ENCODE measurements at regions not wholly inside any gene's neighbourhood (a gene's known extent, or its start where the extent isn't known, plus 50 kb on each side); places are given as distances from the start of the nearest gene placed in this dataset.

DNA sequence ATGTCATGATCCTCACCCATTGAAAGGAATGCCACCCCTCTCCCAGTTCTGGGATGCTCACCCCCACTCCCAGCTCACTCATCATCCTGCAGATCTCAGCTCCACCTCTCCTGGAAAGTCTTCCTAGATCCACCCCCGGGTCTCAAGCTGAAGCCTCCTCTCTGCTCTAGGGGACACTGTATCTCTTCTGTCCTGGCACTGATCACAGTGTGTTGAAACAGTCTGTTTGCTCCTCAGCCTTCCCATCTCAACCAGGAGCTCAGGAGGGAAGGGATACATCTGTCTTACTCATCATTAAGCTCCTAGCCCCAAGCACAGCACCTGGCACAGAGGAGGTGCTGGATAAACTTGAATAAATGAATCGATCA is 80.1 kb downstream of the MRPL14 start:
- H3K4me1 ChIP-seq (ENCODE audit: control insufficient read depth in 1 of 2, insufficient read depth in 2 of 2, low read depth in 1 of 2, low read length in 1 of 2) = peaks cover 57 to 85% of the 10 kb centered on the region in 2 experiments
- CTCF ChIA-PET = interaction anchor here (1.0 to 1.6 kb wide), 4 partner anchors 16 to 278 kb away, joined by 3 to 5 read pairs (median 4); no protein-coding TSS in a partner anchor
- TF ChIP-seq SIN3A (IDR thresholded peaks at IDR 0.05; ENCODE audit: borderline replicate concordance, low read depth, low read length) (no peak), EP300 (IDR thresholded peaks at IDR 0.05; ENCODE audit: borderline replicate concordance in 1 of 2, low read depth in 1 of 2, low read length in 1 of 2) (no peak), RCOR1 (IDR thresholded peaks at IDR 0.05; ENCODE audit: low read length) (no peak), RFX5 (IDR thresholded peaks at IDR 0.05; ENCODE audit: low read length) (no peak), TAF1 (IDR thresholded peaks at IDR 0.05; ENCODE audit: borderline replicate concordance, low read depth, low read length) (no peak), POLR2AphosphoS5 (IDR thresholded peaks at IDR 0.05; ENCODE audit: low read depth, low read length) (no peak), GABPA (IDR thresholded peaks at IDR 0.05; ENCODE audit: low read depth) (no peak), FOXJ3 (CRISPR knock-in tag; IDR thresholded peaks at IDR 0.05) (no peak)
- TF ChIP-seq, protein P1, sequence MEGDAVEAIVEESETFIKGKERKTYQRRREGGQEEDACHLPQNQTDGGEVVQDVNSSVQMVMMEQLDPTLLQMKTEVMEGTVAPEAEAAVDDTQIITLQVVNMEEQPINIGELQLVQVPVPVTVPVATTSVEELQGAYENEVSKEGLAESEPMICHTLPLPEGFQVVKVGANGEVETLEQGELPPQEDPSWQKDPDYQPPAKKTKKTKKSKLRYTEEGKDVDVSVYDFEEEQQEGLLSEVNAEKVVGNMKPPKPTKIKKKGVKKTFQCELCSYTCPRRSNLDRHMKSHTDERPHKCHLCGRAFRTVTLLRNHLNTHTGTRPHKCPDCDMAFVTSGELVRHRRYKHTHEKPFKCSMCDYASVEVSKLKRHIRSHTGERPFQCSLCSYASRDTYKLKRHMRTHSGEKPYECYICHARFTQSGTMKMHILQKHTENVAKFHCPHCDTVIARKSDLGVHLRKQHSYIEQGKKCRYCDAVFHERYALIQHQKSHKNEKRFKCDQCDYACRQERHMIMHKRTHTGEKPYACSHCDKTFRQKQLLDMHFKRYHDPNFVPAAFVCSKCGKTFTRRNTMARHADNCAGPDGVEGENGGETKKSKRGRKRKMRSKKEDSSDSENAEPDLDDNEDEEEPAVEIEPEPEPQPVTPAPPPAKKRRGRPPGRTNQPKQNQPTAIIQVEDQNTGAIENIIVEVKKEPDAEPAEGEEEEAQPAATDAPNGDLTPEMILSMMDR (IDR thresholded peaks at IDR 0.05) = no peak
- TF ChIP-seq, protein P2, sequence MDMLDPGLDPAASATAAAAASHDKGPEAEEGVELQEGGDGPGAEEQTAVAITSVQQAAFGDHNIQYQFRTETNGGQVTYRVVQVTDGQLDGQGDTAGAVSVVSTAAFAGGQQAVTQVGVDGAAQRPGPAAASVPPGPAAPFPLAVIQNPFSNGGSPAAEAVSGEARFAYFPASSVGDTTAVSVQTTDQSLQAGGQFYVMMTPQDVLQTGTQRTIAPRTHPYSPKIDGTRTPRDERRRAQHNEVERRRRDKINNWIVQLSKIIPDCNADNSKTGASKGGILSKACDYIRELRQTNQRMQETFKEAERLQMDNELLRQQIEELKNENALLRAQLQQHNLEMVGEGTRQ (IDR thresholded peaks at IDR 0.05; ENCODE audit: borderline replicate concordance, low read depth, low read length) = no peak
- TF ChIP-seq, protein P3, sequence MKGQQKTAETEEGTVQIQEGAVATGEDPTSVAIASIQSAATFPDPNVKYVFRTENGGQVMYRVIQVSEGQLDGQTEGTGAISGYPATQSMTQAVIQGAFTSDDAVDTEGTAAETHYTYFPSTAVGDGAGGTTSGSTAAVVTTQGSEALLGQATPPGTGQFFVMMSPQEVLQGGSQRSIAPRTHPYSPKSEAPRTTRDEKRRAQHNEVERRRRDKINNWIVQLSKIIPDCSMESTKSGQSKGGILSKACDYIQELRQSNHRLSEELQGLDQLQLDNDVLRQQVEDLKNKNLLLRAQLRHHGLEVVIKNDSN (IDR thresholded peaks at IDR 0.05; ENCODE audit: borderline replicate concordance, low read depth) = no peak

DNA sequence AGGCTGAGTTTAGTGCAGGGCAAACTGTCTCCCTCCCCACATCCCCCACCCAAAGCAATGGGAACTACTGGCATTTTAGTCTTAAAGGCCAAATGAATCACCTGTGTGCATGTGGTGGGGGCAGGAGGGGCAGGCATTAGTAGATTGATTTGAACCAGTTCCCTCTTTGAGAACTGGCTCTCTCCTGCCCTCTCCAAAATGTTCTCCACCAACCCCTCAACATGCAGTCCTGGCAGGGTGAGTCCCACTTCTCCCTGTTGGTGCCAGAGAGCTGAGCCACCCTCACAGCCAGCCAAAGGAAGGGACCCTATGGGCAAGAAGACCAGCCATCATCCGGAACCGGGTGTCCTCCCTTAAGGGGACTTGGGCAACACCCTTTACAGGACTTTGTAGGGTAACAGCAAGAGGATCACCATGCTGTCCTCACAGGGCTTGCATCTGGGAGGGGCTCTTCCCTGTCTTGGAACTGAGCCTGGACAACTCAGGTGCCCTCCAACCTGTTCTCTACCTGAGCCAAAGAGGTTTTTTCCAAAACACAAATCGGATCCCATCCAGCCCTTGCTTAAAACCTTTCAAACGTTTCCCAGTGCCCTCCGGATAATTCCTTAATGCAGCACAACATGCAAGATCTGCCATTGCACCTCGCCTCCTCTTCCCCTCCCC is 80.6 kb downstream of the MRPL14 start:
- no peaks in the 10 kb centered on the region for H3K27me3 ChIP-seq (ENCODE audit: insufficient read depth)
- H3K9ac ChIP-seq = no peak overlapping the region
- peaks cover 57 to 83% of the 10 kb centered on the region in 2 experiments for H3K4me1 ChIP-seq (ENCODE audit: control insufficient read depth in 1 of 2, insufficient read depth in 2 of 2, low read depth in 1 of 2, low read length in 1 of 2)
- ChIA-PET CTCF (interaction anchor here (1.0 to 1.6 kb wide), 4 partner anchors 15 to 278 kb away, joined by 3 to 5 read pairs (median 4); no protein-coding TSS in a partner anchor), POLR2A (interaction anchor here (0.5 to 1.4 kb wide), 2 partner anchors 29 to 127 kb away, joined by 3 to 4 read pairs; no protein-coding TSS in a partner anchor)
- no peak for DNase-seq
- no peaks in the 10 kb centered on the region for H3K9me3 ChIP-seq
- no peaks in the 10 kb centered on the region for H3K79me2 ChIP-seq (ENCODE audit: insufficient read depth)
- no peak overlapping the region for H3K4me2 ChIP-seq
- no peak overlapping the region for H3K4me3 ChIP-seq (ENCODE audit: low read depth in 2 of 2, low read length in 1 of 2)
- peaks cover 19% of the 10 kb centered on the region for H3F3A ChIP-seq (replicated peaks; ENCODE audit: insufficient read depth)
- 92% methylated on average over 6 of the region's 6 CpGs for WGBS (ENCODE audit: low lambda C conversion rate)
- no peaks in the 10 kb centered on the region for H3K9me2 ChIP-seq
- peak overlapping the region in 1 of 2 experiments; percentile 29; a peak in 1 of 4 replicates for H3K27ac ChIP-seq (ENCODE audit: low read depth in 2 of 2, low read length in 1 of 2)
- H2AFZ ChIP-seq (ENCODE audit: low read depth) = no peak overlapping the region
- no peaks in the 10 kb centered on the region for H4K20me1 ChIP-seq (ENCODE audit: insufficient read depth)
- H3K36me3 ChIP-seq (replicated peaks in 1 of 2; ENCODE audit: control insufficient read depth in 1 of 2, insufficient read depth in 2 of 2, low read length in 1 of 2) = no peaks in the 10 kb centered on the region
- TF ChIP-seq JUND (IDR thresholded peaks at IDR 0.05) (no peak), NRF1 (IDR thresholded peaks at IDR 0.05; ENCODE audit: low read depth, low read length) (no peak), EP300 (IDR thresholded peaks at IDR 0.05; ENCODE audit: borderline replicate concordance in 1 of 2, low read depth in 1 of 2, low read length in 1 of 2) (no peak), POLR2AphosphoS5 (IDR thresholded peaks at IDR 0.05; ENCODE audit: low read depth, low read length) (no peak), RXRA (IDR thresholded peaks at IDR 0.05; ENCODE audit: borderline replicate concordance, low read depth) (no peak), RAD21 (IDR thresholded peaks at IDR 0.05; ENCODE audit: low read length) (no peak), CHD2 (IDR thresholded peaks at IDR 0.05; ENCODE audit: low read length, partially characterized antibody) (no peak)
- TF ChIP-seq, protein P4, sequence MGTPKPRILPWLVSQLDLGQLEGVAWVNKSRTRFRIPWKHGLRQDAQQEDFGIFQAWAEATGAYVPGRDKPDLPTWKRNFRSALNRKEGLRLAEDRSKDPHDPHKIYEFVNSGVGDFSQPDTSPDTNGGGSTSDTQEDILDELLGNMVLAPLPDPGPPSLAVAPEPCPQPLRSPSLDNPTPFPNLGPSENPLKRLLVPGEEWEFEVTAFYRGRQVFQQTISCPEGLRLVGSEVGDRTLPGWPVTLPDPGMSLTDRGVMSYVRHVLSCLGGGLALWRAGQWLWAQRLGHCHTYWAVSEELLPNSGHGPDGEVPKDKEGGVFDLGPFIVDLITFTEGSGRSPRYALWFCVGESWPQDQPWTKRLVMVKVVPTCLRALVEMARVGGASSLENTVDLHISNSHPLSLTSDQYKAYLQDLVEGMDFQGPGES (IDR thresholded peaks at IDR 0.05; ENCODE audit: low read depth, low read length) = no peak
- TF ChIP-seq, protein P5, sequence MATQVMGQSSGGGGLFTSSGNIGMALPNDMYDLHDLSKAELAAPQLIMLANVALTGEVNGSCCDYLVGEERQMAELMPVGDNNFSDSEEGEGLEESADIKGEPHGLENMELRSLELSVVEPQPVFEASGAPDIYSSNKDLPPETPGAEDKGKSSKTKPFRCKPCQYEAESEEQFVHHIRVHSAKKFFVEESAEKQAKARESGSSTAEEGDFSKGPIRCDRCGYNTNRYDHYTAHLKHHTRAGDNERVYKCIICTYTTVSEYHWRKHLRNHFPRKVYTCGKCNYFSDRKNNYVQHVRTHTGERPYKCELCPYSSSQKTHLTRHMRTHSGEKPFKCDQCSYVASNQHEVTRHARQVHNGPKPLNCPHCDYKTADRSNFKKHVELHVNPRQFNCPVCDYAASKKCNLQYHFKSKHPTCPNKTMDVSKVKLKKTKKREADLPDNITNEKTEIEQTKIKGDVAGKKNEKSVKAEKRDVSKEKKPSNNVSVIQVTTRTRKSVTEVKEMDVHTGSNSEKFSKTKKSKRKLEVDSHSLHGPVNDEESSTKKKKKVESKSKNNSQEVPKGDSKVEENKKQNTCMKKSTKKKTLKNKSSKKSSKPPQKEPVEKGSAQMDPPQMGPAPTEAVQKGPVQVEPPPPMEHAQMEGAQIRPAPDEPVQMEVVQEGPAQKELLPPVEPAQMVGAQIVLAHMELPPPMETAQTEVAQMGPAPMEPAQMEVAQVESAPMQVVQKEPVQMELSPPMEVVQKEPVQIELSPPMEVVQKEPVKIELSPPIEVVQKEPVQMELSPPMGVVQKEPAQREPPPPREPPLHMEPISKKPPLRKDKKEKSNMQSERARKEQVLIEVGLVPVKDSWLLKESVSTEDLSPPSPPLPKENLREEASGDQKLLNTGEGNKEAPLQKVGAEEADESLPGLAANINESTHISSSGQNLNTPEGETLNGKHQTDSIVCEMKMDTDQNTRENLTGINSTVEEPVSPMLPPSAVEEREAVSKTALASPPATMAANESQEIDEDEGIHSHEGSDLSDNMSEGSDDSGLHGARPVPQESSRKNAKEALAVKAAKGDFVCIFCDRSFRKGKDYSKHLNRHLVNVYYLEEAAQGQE (IDR thresholded peaks at IDR 0.05; ENCODE audit: low read depth, low read length) = no peak

More for the DNA sequence above, 80.1 kb downstream of the MRPL14 start:
- Histone ChIP-seq H4K20me1 (ENCODE audit: insufficient read depth) (no peaks in the 10 kb centered on the region), H3F3A (replicated peaks; ENCODE audit: insufficient read depth) (peaks cover 18% of the 10 kb centered on the region), H2AFZ (ENCODE audit: low read depth) (no peak overlapping the region), H3K79me2 (ENCODE audit: insufficient read depth) (no peaks in the 10 kb centered on the region), H3K27me3 (ENCODE audit: insufficient read depth) (no peaks in the 10 kb centered on the region), H3K4me2 (no peak overlapping the region), H3K4me3 (ENCODE audit: low read depth in 2 of 2, low read length in 1 of 2) (no peak overlapping the region), H3K9me3 (no peaks in the 10 kb centered on the region), H3K36me3 (replicated peaks in 1 of 2; ENCODE audit: control insufficient read depth in 1 of 2, insufficient read depth in 2 of 2, low read length in 1 of 2) (no peaks in the 10 kb centered on the region), H3K9ac (no peak overlapping the region), H3K27ac (ENCODE audit: low read depth in 2 of 2, low read length in 1 of 2) (no peak overlapping the region; a peak in 1 of 4 replicates), H3K9me2 (no peaks in the 10 kb centered on the region)
- POLR2A ChIA-PET = no interaction called here
- WGBS (ENCODE audit: low lambda C conversion rate) = 86% methylated on average over 2 of the region's 2 CpGs
- DNase-seq = no peak

All from SK-N-SH (cell line).